Heart left ventricle (tissue), 13 donors: ENCODE measurements at regions not wholly inside any gene's neighbourhood (a gene's known extent, or its start where the extent isn't known, plus 50 kb on each side); places are given as distances from the start of the nearest gene placed in this dataset.

Experiments used
- CTCF ChIP-seq, 12 donors: fragments of 200-600 bp; sonication (generic) in 4 of 12; IDR thresholded peaks; one replicate each; pipeline versions ENCODE4 v1.5.0 to v1.8.0; 2018 to 2022; ENCODE audit warnings: antibody characterized with exemption in 12 of 12, mild to moderate bottlenecking in 5 of 12
- POLR2A ChIP-seq, 2 donors: fragments of 450-650 bp; IDR thresholded peaks; one replicate each; pipeline ENCODE4 v1.6.1; 2017; ENCODE audit warnings: antibody characterized with exemption in 2 of 2, mild to moderate bottlenecking in 2 of 2, moderate library complexity in 2 of 2
- donor health status: ischemic (EF 13 %, LVEDD 7.1; RV severe dilation, severe dysfunction).
- donor health status: DM: no; HTN: yes; CAD: no.
- donor health status: DM: no; HTN: no; CAD: no.
- donor health status: ischemic (EF 25% LVEDD 6.9; RV normal size, moderate dysfunction).
- donor health status: ischemic (EF 25% LVEDD 5.7; RV mildly dilated, moderate dysfunction).
- donor health status: ischemic (EF 35%, LVEDD 5.7; RV mildly dilated, moderate dysfunction).
- donor health status: nonischemic (EF 11% LVEDD 7.7; RV severe dilation, severe dysfunction).
- donor health status: DM: yes; HTN: yes; CAD: no.
- donor health status: PGD.
- donor health status: ischemic (EF 29% LVEDD 5.4; RV normal size, mild dysfunction).
- donor health status: nonischemic (EF 23%, LVEDD 6.1; RV moderate dilation, normal function).

GRCh38 chr10:15442056-15442455 lies 71.0 kb upstream of the FAM171A1 start:
- TF ChIP-seq CTCF (IDR thresholded peaks at IDR 0.05) = no peak
- no peak for TF ChIP-seq POLR2A (IDR thresholded peaks at IDR 0.05)
